BLaER1 (cell line): ENCODE measurements at regions not wholly inside any gene's neighbourhood (a gene's known extent, or its start where the extent isn't known, plus 50 kb on each side); places are given as distances from the start of the nearest gene placed in this dataset.
"Not testable (repeated sequence)": the region's sequence is repeated elsewhere in the genome, so short reads cannot be mapped to it uniquely, and the experiment has no call there.

ENCODE experiments used
- H3K27ac ChIP-seq: shearing (Covaris generic); formaldehyde crosslinking; 2 replicates; pipeline ENCODE4 v1.8.1; 2022
- H3K27me3 ChIP-seq: shearing (Covaris generic); formaldehyde crosslinking; 2 replicates; pipeline ENCODE4 v1.8.1; 2022
- H3K36me3 ChIP-seq: shearing (Covaris generic); formaldehyde crosslinking; 2 replicates; pipeline ENCODE4 v1.8.1; 2022
- H3K4me1 ChIP-seq: shearing (Covaris generic); formaldehyde crosslinking; 2 replicates; pipeline ENCODE4 v1.8.1; 2022
- H3K4me2 ChIP-seq: shearing (Covaris generic); formaldehyde crosslinking; 2 replicates; pipeline ENCODE4 v1.8.1; 2022
- H3K4me3 ChIP-seq: shearing (Covaris generic); formaldehyde crosslinking; 2 replicates; pipeline ENCODE4 v1.8.1; 2022
- H3K9ac ChIP-seq: shearing (Covaris generic); formaldehyde crosslinking; 2 replicates; pipeline ENCODE4 v1.8.1; 2022
- H3K9me3 ChIP-seq: shearing (Covaris generic); formaldehyde crosslinking; 2 replicates; pipeline ENCODE4 v1.8.1; 2022
- H4K20me1 ChIP-seq: shearing (Covaris generic); formaldehyde crosslinking; 2 replicates; pipeline ENCODE4 v1.8.1; 2022
- Cebpa-rat ChIP-seq: shearing (Covaris generic); IDR thresholded peaks from 2 replicates; pipeline ENCODE4 v1.8.1; 2022

DNA sequence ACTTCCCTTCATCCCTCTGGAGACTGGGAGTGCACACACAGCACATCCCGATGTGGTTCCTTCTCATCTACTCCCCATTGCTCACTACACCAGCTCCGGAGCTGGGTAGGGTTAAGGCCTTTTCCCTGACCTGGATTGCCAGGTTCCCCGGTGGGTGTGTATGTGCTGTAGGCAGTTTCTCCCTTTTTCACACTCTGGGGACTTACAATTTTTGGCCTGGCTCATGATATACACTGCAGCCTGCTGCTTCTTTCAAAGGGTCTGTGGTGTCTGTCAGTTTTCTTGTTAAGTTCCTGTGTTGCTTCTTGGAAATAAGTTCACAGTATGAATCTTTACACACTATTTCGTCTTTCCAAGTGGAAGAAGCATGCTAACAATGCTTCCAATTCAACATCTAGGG is 405.5 kb downstream of the UTRN start:
- Histone ChIP-seq H3K4me2 (no peak overlapping the region), H3K4me3 (no peak overlapping the region), H3K4me1 (no peaks in the 10 kb centered on the region), H3K9ac (no peak overlapping the region), H3K27ac (no peak overlapping the region), H3K27me3 (no peaks in the 10 kb centered on the region), H4K20me1 (peaks cover 30% of the 10 kb centered on the region; the same call in 1 of the 2 replicates), H3K9me3 (peaks cover 37% of the 10 kb centered on the region), H3K36me3 (peaks cover 46% of the 10 kb centered on the region)
- TF ChIP-seq Cebpa-rat: no peak

DNA sequence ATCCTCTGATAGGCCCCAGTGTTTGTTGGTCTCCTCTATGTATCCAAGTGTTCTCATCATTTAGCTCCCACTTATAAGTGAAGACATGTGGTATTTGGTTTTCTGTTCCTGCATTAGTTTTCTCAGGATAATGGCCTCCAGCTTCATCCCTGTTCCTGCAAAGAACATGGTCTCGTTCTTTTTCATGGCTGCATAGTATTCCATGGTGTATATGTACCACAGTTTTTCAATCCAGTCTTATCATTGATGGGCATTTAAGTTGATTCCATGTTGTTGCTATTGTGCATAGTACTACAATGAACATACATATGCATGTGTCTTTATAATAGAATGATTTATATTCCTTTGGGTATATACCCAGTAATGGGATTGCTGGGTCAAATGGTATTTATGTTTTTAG is 406.9 kb downstream of the UTRN start:
- Histone ChIP-seq H4K20me1 (peaks cover 30% of the 10 kb centered on the region; the same call in 1 of the 2 replicates), H3K9me3 (peaks cover 23% of the 10 kb centered on the region), H3K36me3 (peaks cover 36% of the 10 kb centered on the region)
- H3K27me3 ChIP-seq, H3K9ac ChIP-seq, H3K4me1 ChIP-seq, H3K27ac ChIP-seq, H3K4me3 ChIP-seq, H3K4me2 ChIP-seq: not testable (repeated sequence)

DNA sequence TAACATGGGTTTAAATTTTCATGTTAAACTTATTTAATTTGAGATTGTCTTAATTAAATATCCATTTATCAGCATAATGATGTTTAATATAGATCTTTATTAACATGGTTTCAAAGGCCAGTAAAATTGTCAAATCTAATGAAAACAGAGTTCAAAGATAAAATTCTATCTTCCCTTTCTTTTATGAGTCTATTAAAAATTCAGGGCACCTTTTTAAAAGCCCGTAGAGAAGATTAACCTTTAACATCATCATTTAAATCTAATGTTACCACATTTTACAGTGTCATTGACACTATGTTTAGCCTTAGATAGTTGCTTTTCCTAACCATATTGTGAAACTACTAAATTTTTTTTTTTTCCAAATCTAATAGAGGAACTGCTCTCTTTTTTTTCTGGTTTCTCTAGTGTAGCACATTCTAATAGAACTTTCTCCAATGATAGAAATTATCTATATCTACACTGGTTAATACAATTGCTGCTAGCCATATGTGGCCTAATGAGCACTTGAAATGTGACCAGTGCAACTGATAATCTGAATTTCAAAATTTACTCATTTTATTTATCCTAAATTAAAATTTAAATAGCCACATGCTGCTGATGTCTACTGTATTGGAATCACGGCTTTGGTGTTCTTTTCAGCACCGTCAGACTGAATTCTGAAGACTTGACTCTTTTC is 410.9 kb downstream of the UTRN start:
- Histone ChIP-seq H3K36me3 (peaks cover 31% of the 10 kb centered on the region), H3K27me3 (no peaks in the 10 kb centered on the region), H3K9me3 (peaks cover 13% of the 10 kb centered on the region), H3K4me2 (no peak overlapping the region), H4K20me1 (peaks cover 15% of the 10 kb centered on the region; the same call in 1 of the 2 replicates), H3K27ac (no peak overlapping the region), H3K4me1 (no peaks in the 10 kb centered on the region), H3K4me3 (no peak overlapping the region), H3K9ac (no peak overlapping the region)
- no peak for TF ChIP-seq Cebpa-rat

DNA sequence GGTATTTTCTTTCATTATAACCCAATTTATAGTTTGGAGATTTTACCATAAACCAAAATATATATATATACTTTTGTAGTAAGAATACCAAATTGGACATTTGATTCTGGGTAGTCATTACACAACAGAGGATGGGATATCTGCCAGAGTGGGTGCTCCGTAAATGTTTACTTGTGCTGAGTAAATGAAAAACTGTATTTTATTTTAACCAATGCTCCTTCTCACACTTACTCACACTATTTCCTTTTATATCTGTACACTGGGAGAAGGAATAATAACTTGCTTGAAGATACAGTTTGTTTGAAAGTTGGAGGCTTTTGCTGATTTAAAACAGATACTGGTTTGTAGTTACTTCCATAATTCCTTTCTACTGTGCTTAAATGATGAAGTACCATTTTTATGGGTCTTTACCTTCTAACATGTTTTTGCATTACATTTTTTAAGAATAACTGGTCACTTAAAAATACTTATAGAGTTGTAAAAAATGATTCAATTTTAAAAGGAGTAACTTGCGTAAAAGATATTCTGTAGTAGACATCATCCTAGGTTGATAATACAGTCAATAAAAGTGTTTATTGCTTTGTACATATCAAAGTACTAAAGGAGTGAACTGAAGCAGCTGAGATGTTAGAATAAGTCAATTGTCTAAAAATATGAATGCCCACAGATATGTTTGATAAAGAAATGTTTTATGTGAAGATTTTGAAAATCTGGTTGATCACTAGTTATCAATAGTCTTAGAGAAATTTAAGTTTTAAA is 411.7 kb downstream of the UTRN start:
- H3K4me2 ChIP-seq: no peak overlapping the region
- no peak overlapping the region for H3K4me3 ChIP-seq
- H3K27me3 ChIP-seq: no peaks in the 10 kb centered on the region

DNA sequence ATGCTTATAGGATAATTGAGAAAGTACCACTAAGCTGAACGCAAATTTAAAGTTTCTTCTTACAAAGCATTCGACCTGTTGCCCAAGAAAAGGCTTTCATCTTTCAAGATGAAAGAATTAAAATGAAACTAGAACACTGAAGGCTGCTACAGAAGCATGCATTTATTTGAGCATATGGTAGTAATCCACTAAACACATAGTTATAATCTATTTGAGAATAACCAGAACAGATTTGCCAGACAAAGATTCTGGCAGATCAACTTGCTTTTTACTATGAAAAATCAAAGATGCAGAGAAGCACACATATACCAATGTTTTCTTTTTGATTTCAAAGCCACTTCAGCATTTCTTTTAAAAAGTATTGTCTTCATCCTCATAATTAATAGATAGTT is 412.2 kb downstream of the UTRN start:
- no peak overlapping the region for H3K4me2 ChIP-seq
- no peaks in the 10 kb centered on the region for H3K27me3 ChIP-seq
- H4K20me1 ChIP-seq: peaks cover 15% of the 10 kb centered on the region; the same call in 1 of the 2 replicates
- peaks cover 28% of the 10 kb centered on the region for H3K36me3 ChIP-seq
- H3K4me1 ChIP-seq: no peaks in the 10 kb centered on the region
- H3K9ac ChIP-seq: no peak overlapping the region
- no peak overlapping the region for H3K27ac ChIP-seq
- TF ChIP-seq Cebpa-rat: no peak
- no peak overlapping the region for H3K4me3 ChIP-seq
- peaks cover under 1% of the 10 kb centered on the region; the same call in 1 of the 2 replicates for H3K9me3 ChIP-seq

More for the DNA sequence above, 411.7 kb downstream of the UTRN start:
- Histone ChIP-seq H4K20me1 (peaks cover 15% of the 10 kb centered on the region; the same call in 1 of the 2 replicates), H3K36me3 (peaks cover 27% of the 10 kb centered on the region), H3K4me1 (no peaks in the 10 kb centered on the region), H3K9me3 (peaks cover 6% of the 10 kb centered on the region), H3K27ac (no peak overlapping the region), H3K9ac (no peak overlapping the region)
- TF ChIP-seq Cebpa-rat: no peak

DNA sequence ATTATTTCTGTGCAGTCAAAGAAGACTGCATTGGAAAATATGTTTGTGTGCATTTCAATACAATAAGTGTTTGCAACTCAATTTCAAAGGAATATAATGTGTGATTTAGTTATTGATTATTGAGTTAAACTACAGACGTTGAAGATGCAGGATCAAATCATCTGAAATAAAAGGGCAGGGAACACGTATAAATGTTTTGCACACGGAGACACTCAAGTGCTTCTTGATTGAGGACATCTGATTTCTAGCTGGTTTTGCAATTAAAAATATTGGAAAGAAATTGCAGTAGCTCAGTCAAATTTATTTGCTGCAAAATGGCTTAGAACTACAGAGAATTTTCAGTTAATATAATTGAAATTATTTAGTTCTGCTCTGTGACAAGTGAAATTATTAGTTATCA is 412.7 kb downstream of the UTRN start:
- no peak for TF ChIP-seq Cebpa-rat
- Histone ChIP-seq H4K20me1 (peaks cover 15% of the 10 kb centered on the region; the same call in 1 of the 2 replicates), H3K4me3 (no peak overlapping the region), H3K9me3 (no peaks in the 10 kb centered on the region), H3K27ac (no peak overlapping the region), H3K27me3 (no peaks in the 10 kb centered on the region), H3K4me2 (no peak overlapping the region), H3K4me1 (no peaks in the 10 kb centered on the region), H3K9ac (no peak overlapping the region), H3K36me3 (peaks cover 32% of the 10 kb centered on the region)

DNA sequence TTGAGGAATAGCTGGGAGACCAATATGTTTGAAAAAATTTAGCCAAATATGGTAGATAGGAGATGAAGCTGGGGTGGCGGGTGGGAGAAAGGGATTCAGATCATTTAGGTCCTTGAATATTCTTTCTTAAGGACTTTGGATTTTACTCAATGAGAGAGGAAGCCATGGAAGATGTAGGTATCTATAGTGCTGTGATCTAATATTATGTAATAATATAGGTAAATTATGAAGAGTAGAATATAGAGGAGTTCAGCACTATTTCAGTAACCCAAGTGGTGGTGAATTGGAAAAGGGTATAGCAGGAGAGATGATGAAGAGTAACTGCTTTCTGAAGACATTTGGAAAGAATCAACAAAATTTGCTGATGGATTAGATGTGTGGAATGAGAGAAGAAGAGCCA is 417.6 kb downstream of the UTRN start:
- Histone ChIP-seq H3K4me1 (no peaks in the 10 kb centered on the region), H3K4me3 (no peak overlapping the region), H3K36me3 (peaks cover 62% of the 10 kb centered on the region), H3K27me3 (no peaks in the 10 kb centered on the region), H3K9me3 (no peaks in the 10 kb centered on the region), H3K9ac (no peak overlapping the region), H3K4me2 (no peak overlapping the region), H4K20me1 (no peaks in the 10 kb centered on the region), H3K27ac (no peak overlapping the region)
- TF ChIP-seq Cebpa-rat: no peak

DNA sequence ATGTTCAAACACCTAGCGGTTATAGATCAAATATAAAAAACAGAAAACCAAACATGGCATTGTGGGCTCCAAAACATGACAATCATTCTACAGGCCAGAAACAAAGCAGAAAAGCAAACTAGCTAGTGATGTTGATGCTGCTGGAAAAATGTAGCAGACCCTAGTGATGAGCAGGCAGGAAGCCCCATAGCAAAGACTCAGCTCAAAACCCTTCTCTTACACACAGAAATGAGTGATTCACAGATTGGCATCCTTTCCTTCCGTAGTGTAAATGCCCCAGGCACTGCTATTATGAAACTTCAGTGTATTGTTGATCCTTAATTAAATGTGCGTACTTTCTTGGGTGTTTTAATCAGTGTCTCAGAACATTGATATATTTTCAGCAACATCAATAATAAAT is 425.1 kb downstream of the UTRN start:
- H3K27ac ChIP-seq: no peak overlapping the region
- no peaks in the 10 kb centered on the region for H3K27me3 ChIP-seq
- H3K4me1 ChIP-seq: no peaks in the 10 kb centered on the region
- no peak overlapping the region for H3K4me3 ChIP-seq
- no peak overlapping the region for H3K9ac ChIP-seq
- TF ChIP-seq Cebpa-rat: no peak
- no peak overlapping the region for H3K4me2 ChIP-seq
- H3K9me3 ChIP-seq: no peaks in the 10 kb centered on the region
- peaks cover 15% of the 10 kb centered on the region for H3K36me3 ChIP-seq
- peaks cover 14% of the 10 kb centered on the region; the same call in 1 of the 2 replicates for H4K20me1 ChIP-seq

DNA sequence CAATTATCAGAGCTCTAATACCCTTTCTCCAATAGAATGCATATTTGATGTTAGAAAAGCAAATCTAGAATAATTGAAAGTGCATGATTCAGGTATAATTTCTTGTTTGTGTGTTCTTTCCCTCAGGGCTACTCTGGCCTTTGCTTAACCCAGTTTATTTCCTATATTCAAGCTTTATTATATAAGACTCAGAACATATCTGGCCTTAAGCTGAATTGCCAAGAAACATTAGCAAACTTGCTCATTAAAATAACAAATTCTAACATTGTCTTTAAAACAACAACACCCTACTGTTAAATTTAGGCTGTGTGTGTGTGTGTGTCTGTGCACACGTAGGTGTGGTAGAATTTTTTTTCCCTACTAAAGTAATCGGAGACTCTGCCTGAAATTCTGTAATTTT is 426.5 kb downstream of the UTRN start:
- no peak overlapping the region for H3K4me3 ChIP-seq
- H3K4me2 ChIP-seq: no peak overlapping the region
- TF ChIP-seq Cebpa-rat: no peak
- H3K36me3 ChIP-seq: 0 out of 2 replicates have a peak, but pooled peaks cover 12% of the 10 kb centered on the region
- H3K27ac ChIP-seq: no peak overlapping the region
- H3K27me3 ChIP-seq: no peaks in the 10 kb centered on the region
- H4K20me1 ChIP-seq: peaks cover 18% of the 10 kb centered on the region; the same call in 1 of the 2 replicates
- no peaks in the 10 kb centered on the region for H3K4me1 ChIP-seq
- no peaks in the 10 kb centered on the region for H3K9me3 ChIP-seq
- no peak overlapping the region for H3K9ac ChIP-seq

DNA sequence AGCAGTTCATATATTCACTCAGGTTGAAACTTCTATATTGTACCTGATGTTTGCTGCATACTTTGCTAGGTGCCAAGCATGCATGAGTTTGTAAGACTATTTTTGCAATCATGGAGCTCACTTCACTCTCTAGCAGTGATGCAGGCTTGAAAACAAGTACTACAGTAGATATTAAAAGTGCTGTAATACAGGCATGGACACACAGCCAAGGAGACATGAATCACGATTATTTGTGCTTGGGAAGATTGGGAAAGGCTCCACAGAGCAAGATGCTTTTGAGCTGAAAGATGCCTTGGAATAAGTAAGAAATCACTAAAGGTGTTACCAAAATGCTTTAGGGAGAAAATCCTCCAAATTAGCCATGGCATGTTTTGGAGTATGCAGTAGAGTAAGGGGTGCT is 427.4 kb downstream of the UTRN start:
- no peaks in the 10 kb centered on the region for H3K27me3 ChIP-seq
- TF ChIP-seq Cebpa-rat: no peak

More for the DNA sequence above, 427.4 kb downstream of the UTRN start:
- Histone ChIP-seq H3K9ac (no peak overlapping the region), H3K4me3 (no peak overlapping the region), H3K4me1 (no peaks in the 10 kb centered on the region), H3K36me3 (0 out of 2 replicates have a peak, but pooled peaks cover 12% of the 10 kb centered on the region), H3K4me2 (no peak overlapping the region), H3K9me3 (no peaks in the 10 kb centered on the region), H3K27ac (no peak overlapping the region), H4K20me1 (peaks cover 18% of the 10 kb centered on the region; the same call in 1 of the 2 replicates)
